Transverse colon (tissue), 4 donors: ENCODE measurements at regions not wholly inside any gene's neighbourhood (a gene's known extent, or its start where the extent isn't known, plus 50 kb on each side); places are given as distances from the start of the nearest gene placed in this dataset.

Experiments used
- DNase-seq: peaks from one replicate; pipeline ENCODE4 v3.0.0-alpha.2; 2019
- H3K27ac ChIP-seq, 4 donors: fragments of 200-600 bp; sonication (generic); 2 replicates each; pipeline ENCODE4 v1.5.1; 2016 to 2018; ENCODE audit warnings: inconsistent platforms in 4 of 4
- H3K27me3 ChIP-seq: fragments of 200-600 bp; sonication (generic); 2 replicates; pipeline ENCODE4 v1.5.1; 2017; ENCODE audit warnings: inconsistent platforms
- H3K36me3 ChIP-seq, 4 donors: fragments of 200-600 bp; sonication (generic); 2 replicates each; pipeline ENCODE4 v1.5.1; 2017 to 2019; ENCODE audit warnings: inconsistent platforms in 4 of 4
- H3K4me1 ChIP-seq, 4 donors: fragments of 200-600 bp; sonication (generic); 2 replicates each; pipeline ENCODE4 v1.5.1; 2017 to 2020; ENCODE audit warnings: inconsistent platforms in 4 of 4
- H3K4me3 ChIP-seq, 4 donors: fragments of 200-600 bp; sonication (generic); 1 replicate in 1 of 4; 2 replicates in 3 of 4; pipeline versions ENCODE4 v1.5.1 to v1.6.1; 2017 to 2019; ENCODE audit warnings: inconsistent platforms in 4 of 4
- H3K9me3 ChIP-seq, 2 donors: fragments of 200-600 bp; sonication (generic); 2 replicates each; pipeline ENCODE4 v1.5.1; 2017 to 2019; ENCODE audit warnings: inconsistent platforms in 2 of 2
- EP300 ChIP-seq: sonication (generic); formaldehyde crosslinking; IDR thresholded peaks from one replicate; pipeline ENCODE4 v1.6.1; 2017; ENCODE audit warnings: antibody characterized with exemption, low read depth
- POLR2A ChIP-seq: fragments of 450-650 bp; IDR thresholded peaks from one replicate; pipeline ENCODE4 v1.6.1; 2016; ENCODE audit warnings: antibody characterized with exemption, mild to moderate bottlenecking, moderate library complexity
- POLR2AphosphoS5 ChIP-seq, 3 donors: sonication (generic); formaldehyde crosslinking; IDR thresholded peaks; one replicate each; pipeline ENCODE4 v1.6.1; 2016; ENCODE audit warnings: antibody characterized with exemption in 3 of 3
- WGBS, 2 donors: methylation state at CpG; one replicate each; pipeline ENCODE4 v1.1.5; 2018; ENCODE audit warnings: low coverage in 1 of 2; 5-methylcytosine and 5-hydroxymethylcytosine counted together
- in situ Hi-C, 4 donors: fragments of 200-750 bp; cut with MboI; loops; one replicate each; pipeline versions ENCODE4 v1.15.0 to v1.15.1; 2017; ENCODE audit warnings: low sequenced_read_pairs in 3 of 4, low pct_ligation_motif_present in 1 of 4, low pct_unique_long_range_greater_than_20kb in 1 of 4
- intact Hi-C: fragments of 100-400 bp; cut with DNase I; formaldehyde crosslinking; loops from one replicate; pipeline ENCODE4 v1.15.1; 2023; ENCODE audit warnings: low total_unique reads
- TF ChIP-seq, protein P1 (sequence below), 5 experiments: fragments of 200-600 bp in 3 of 5; fragments of 450-650 bp in 2 of 5; sonication (generic) in 3 of 5; IDR thresholded peaks; 1 replicate in 2 of 5; 2 replicates in 3 of 5; pipeline ENCODE4 v1.5.1; 2016 to 2017; ENCODE audit warnings: antibody characterized with exemption in 5 of 5, inconsistent platforms in 3 of 5, mild to moderate bottlenecking in 2 of 5, moderate library complexity in 1 of 5

DNA sequence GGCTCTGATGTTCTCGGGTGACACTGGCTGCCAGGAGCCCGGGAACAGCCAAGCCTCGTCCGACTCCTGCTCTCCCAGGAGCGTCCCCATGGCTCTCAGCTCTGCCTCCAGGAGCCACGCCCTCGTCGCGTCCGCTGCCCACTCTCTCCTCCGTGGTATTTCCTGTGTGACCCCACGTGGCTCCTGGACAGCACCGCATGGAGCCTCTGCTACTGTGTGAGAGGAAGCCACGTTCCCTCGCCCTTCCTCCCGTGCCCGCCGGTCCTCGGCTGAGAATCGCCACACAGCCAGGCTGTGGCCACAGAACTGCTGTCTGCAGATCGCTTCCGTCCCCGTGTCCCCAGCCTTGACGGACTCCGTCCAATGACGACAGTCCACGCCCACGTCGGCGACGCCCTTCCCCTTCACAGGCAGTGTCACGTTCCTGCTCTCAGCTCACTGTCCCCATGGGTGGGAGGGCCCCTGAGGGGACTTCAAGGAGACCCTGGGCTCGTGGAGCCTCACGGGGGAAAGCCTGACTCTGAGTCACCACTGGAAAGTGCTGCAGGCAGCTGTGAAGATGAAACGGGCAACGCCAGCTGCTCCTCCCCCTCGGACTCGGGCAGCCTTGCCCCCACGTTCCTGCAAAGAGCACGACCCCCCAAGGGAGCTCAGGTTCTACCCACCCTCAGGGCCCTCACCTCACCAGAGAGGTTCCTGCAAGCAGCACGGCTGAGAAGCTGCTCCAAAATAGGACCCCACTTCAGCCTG lies 458.5 kb downstream of the BRD1 start:
- Histone ChIP-seq H3K4me3 (no peak overlapping the region), H3K4me1 (no peaks in the 10 kb centered on the region), H3K27ac (no peak overlapping the region), H3K27me3 (peaks cover 13% of the 10 kb centered on the region), H3K9me3 (no peaks in the 10 kb centered on the region), H3K36me3 (no peaks in the 10 kb centered on the region)
- DNase-seq, result no peak
- intact Hi-C loops (no loop called here), in situ Hi-C loops (no loop called here)
- 60% methylated on average over 40 of the region's 41 CpGs; no CpG with 5 or more reads in 1 of the 2 donors for WGBS, 2 donors
- TF ChIP-seq POLR2AphosphoS5 (IDR thresholded peaks at IDR 0.05) (no peak), POLR2A (no peak), EP300 (no peak)
- TF ChIP-seq, protein P1, sequence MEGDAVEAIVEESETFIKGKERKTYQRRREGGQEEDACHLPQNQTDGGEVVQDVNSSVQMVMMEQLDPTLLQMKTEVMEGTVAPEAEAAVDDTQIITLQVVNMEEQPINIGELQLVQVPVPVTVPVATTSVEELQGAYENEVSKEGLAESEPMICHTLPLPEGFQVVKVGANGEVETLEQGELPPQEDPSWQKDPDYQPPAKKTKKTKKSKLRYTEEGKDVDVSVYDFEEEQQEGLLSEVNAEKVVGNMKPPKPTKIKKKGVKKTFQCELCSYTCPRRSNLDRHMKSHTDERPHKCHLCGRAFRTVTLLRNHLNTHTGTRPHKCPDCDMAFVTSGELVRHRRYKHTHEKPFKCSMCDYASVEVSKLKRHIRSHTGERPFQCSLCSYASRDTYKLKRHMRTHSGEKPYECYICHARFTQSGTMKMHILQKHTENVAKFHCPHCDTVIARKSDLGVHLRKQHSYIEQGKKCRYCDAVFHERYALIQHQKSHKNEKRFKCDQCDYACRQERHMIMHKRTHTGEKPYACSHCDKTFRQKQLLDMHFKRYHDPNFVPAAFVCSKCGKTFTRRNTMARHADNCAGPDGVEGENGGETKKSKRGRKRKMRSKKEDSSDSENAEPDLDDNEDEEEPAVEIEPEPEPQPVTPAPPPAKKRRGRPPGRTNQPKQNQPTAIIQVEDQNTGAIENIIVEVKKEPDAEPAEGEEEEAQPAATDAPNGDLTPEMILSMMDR (IDR thresholded peaks at IDR 0.05), result no peak

DNA sequence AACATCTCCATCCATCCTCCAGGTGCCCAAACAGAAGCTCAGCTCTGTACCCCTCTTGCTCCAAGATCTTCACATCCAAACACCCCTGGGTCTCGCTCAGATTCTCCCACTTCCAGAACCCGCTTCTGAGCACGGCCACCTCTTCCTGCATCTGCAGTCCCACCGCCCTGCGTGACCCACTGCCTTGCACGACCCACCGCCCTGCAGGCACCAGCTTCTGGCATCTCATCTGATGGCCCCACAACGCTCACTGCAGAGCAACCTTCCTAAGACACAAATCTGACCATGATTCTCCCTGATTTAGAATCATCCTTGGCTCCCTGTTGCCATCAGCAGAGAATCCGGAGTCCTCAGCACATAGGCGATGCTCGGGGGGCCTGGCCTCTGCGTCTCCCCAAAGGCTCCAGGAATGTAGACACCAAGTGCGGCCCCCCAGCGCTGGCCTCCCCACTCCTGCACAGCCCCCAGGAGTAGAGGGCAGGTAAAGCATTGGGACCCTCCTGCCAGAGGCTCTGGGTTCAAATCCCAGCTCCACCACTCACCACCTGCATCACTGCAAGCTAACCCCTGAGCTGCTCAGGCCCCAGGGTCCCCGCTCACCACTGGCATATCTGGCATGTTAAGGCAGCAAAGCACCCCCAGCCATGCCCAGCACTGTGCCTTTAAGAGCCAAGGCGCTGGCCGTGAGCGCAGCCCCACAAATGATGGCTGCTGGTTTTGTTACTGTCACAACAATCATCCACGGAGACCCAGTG lies 459.3 kb downstream of the BRD1 start:
- TF ChIP-seq, protein P1 (IDR thresholded peaks at IDR 0.05), result no peak
- TF ChIP-seq POLR2AphosphoS5 (IDR thresholded peaks at IDR 0.05) (no peak), EP300 (no peak), POLR2A (no peak)
- no peak for DNase-seq
- Histone ChIP-seq H3K27ac (no peak overlapping the region), H3K4me1 (no peaks in the 10 kb centered on the region), H3K36me3 (no peaks in the 10 kb centered on the region), H3K9me3 (no peaks in the 10 kb centered on the region), H3K27me3 (peaks cover 13% of the 10 kb centered on the region), H3K4me3 (no peak overlapping the region)
- in situ Hi-C loops (no loop called here), intact Hi-C loops (no loop called here)
- whole genome bisulfite sequencing, 2 donors, result 80% methylated on average over 18 of the region's 19 CpGs; no CpG with 5 or more reads in 1 of the 2 donors

DNA sequence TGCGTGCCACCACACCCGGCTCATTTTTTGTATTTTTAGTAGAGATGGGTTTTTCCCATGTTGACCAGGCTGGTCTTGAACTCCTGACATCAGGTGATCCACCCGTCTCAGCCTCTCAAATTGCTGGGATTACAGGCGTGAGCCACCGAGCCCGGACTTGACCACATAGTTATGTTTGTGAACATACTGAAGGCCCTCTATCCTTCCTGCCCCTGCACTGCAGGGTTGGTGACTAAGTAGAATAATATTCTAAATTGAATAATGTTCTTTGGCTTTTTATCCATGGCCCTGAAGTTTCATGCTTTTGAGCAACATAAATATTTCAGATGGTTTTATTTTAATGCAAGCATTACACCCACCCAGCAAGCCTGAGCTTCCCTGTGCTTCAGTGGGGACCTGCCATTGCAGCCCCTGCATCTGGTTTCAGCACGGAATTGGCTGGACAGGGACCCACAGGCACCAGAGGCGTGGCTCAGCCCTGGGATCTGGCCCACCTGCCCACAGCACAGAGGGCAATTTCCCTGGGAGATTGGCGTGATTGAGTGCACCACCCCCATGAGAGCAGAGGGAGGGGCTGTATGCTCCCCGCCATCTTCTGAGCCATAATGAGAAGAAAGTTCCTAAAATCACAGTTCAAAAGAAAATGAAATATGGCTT lies 460.5 kb downstream of the BRD1 start:
- Histone ChIP-seq H3K4me3 (no peak overlapping the region), H3K36me3 (no peaks in the 10 kb centered on the region), H3K9me3 (no peaks in the 10 kb centered on the region), H3K27ac (no peak overlapping the region), H3K4me1 (no peaks in the 10 kb centered on the region), H3K27me3 (peaks cover 13% of the 10 kb centered on the region)
- no peak for TF ChIP-seq POLR2AphosphoS5 (IDR thresholded peaks at IDR 0.05)
- TF ChIP-seq POLR2A, result no peak
- TF ChIP-seq EP300, result no peak
- TF ChIP-seq, protein P1 (IDR thresholded peaks at IDR 0.05), result no peak
- in situ Hi-C loops (no loop called here), intact Hi-C loops (no loop called here)
- no peak for DNase-seq
- WGBS, 2 donors, result 73 to 87% methylated on average over 3 to 10 of the region's 10 CpGs

DNA sequence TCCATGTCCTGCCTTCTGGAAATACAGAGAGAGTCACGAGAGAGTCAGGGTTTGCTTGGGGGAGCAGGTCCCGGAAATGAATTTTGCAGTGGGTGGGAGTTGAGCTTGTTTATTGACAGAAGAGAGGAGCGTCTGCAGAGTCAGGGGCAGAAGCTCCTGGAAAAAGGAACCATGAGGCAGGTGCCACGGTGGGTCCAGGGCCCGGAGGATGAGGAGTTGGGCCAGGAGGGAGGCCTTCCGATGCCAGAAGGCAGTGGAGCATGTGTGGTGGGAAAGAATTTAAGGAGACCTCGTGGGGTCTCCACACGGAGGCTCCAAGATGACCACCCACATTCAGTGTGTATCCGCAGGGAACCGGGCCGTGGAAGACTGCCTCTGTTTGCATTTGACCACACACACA lies 461.2 kb downstream of the BRD1 start:
- peaks cover 13% of the 10 kb centered on the region for H3K27me3 ChIP-seq
- WGBS, 2 donors, result 63 to 90% methylated on average over 2 to 11 of the region's 11 CpGs
- TF ChIP-seq EP300 (no peak), POLR2A (no peak), POLR2AphosphoS5 (IDR thresholded peaks at IDR 0.05) (no peak)
- TF ChIP-seq, protein P1 (IDR thresholded peaks at IDR 0.05), result no peak
- no peaks in the 10 kb centered on the region for H3K36me3 ChIP-seq
- in situ Hi-C loops, result no loop called here
- H3K4me3 ChIP-seq, result no peak overlapping the region
- H3K27ac ChIP-seq, result no peak overlapping the region
- H3K4me1 ChIP-seq, result no peaks in the 10 kb centered on the region
- H3K9me3 ChIP-seq, result no peaks in the 10 kb centered on the region
- DNase-seq, result no peak
- intact Hi-C loops, result no loop called here
